Hepatocyte (in vitro differentiated cells): ENCODE measurements at regions not wholly inside any gene's neighbourhood (a gene's known extent, or its start where the extent isn't known, plus 50 kb on each side); places are given as distances from the start of the nearest gene placed in this dataset.

Experiments
- DNase-seq: peaks from one replicate; pipeline ENCODE4 v3.0.0-alpha.2; 2016; ENCODE audit warnings: low spot score
- H2AFZ ChIP-seq: fragments of 200-600 bp; sonication (generic); 2 replicates; pipeline ENCODE4 v1.6.0; 2016; ENCODE audit warnings: antibody characterized with exemption, mild to moderate bottlenecking
- H3K27ac ChIP-seq: fragments of 200-600 bp; sonication (generic); 2 replicates; pipeline ENCODE4 v1.5.1; 2016; ENCODE audit warnings: mild to moderate bottlenecking
- H3K27me3 ChIP-seq: fragments of 200-600 bp; sonication (generic); 2 replicates; pipeline ENCODE4 v1.6.1; 2016
- H3K36me3 ChIP-seq: fragments of 200-600 bp; sonication (generic); replicated peaks from 2 replicates; pipeline ENCODE4 v1.5.1; 2016; ENCODE audit warnings: low read depth; ENCODE audit not compliant: insufficient read depth
- H3K4me1 ChIP-seq: fragments of 200-600 bp; sonication (generic); 2 replicates; pipeline ENCODE4 v1.5.1; 2016; ENCODE audit warnings: mild to moderate bottlenecking, moderate library complexity; ENCODE audit not compliant: insufficient read depth
- H3K4me2 ChIP-seq: fragments of 200-600 bp; sonication (generic); 2 replicates; pipeline ENCODE4 v1.6.0; 2016
- H3K4me3 ChIP-seq: fragments of 200-600 bp; sonication (generic); 2 replicates; pipeline ENCODE4 v1.5.1; 2016; ENCODE audit warnings: mild to moderate bottlenecking
- H3K79me2 ChIP-seq: fragments of 200-600 bp; sonication (generic); 2 replicates; pipeline ENCODE4 v1.6.0; 2017; ENCODE audit warnings: mild to moderate bottlenecking
- H3K9me2 ChIP-seq: fragments of 200-600 bp; sonication (generic); replicated peaks from 2 replicates; pipeline ENCODE4 v1.6.0; 2017; ENCODE audit warnings: mild to moderate bottlenecking; ENCODE audit not compliant: insufficient read depth
- H3K9me3 ChIP-seq: fragments of 200-600 bp; sonication (generic); 2 replicates; pipeline ENCODE4 v1.5.1; 2016; ENCODE audit warnings: low read depth, mild to moderate bottlenecking
- H4K20me1 ChIP-seq: fragments of 200-600 bp; sonication (generic); 2 replicates; pipeline ENCODE4 v1.6.0; 2016; ENCODE audit warnings: mild to moderate bottlenecking; ENCODE audit not compliant: insufficient read depth, poor library complexity, severe bottlenecking
- CTCF ChIP-seq: fragments of 200-600 bp; sonication (generic); IDR thresholded peaks from 2 replicates; pipeline ENCODE4 v1.5.1; 2016; ENCODE audit warnings: antibody characterized with exemption, mild to moderate bottlenecking; ENCODE audit not compliant: poor library complexity
- EZH2 ChIP-seq: fragments of 200-600 bp; sonication (generic); IDR thresholded peaks from 2 replicates; pipeline ENCODE4 v1.6.1; 2016; ENCODE audit warnings: antibody characterized with exemption, mild to moderate bottlenecking, borderline replicate concordance
- EZH2phosphoT487 ChIP-seq: fragments of 200-600 bp; sonication (generic); IDR thresholded peaks from one replicate; pipeline ENCODE4 v1.6.1; 2018; ENCODE audit warnings: antibody characterized with exemption, mild to moderate bottlenecking, low read depth, moderate library complexity; ENCODE audit not compliant: unreplicated experiment, severe bottlenecking
- WGBS: methylation state at CpG from one replicate; pipeline ENCODE4 v1.1.6; 2016; ENCODE audit warnings: low lambda C conversion rate; ENCODE audit errors: missing lambda C conversion rate; 5-methylcytosine and 5-hydroxymethylcytosine counted together

- Histone ChIP-seq H3K79me2 (no peaks in the 10 kb centered on the region), H3K9me2 (no peaks in the 10 kb centered on the region), H2AFZ (no peak overlapping the region), H3K4me3 (no peak overlapping the region), H3K36me3 (no peaks in the 10 kb centered on the region), H3K27ac (no peak overlapping the region), H4K20me1 (no peaks in the 10 kb centered on the region), H3K9me3 (no peaks in the 10 kb centered on the region), H3K27me3 (no peaks in the 10 kb centered on the region), H3K4me2 (no peak overlapping the region), H3K4me1 (no peaks in the 10 kb centered on the region)
- DNase-seq: no peak
- no peak for TF ChIP-seq EZH2
- no peak for TF ChIP-seq EZH2phosphoT487
- TF ChIP-seq CTCF: no peak
Observed at GRCh38 chr5:4215143-4215542, 619.5 kb downstream of the IRX1 start.

DNA sequence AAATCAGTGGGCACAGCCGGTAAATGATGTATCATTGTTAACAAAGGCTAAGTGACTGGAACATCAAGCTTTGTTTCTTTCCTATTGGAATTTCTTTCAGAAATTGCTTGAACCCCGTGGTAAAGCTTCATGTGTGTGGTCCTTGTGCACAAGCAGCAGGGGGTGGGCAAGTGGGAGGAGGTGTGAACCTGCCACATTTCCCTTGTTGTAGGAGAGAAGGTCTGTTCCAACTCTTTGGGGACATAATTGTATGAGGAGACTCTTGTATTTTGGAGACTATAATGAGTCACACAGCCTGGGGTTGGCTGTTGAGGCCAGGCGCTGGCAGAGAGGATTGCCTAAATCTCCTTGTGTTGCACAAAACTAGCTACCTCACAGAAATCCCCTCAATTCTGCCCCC, 620.5 kb downstream of the IRX1 start:
- no peaks in the 10 kb centered on the region for H4K20me1 ChIP-seq
- 82% methylated on average over 3 of the region's 3 CpGs for WGBS
- H3K4me2 ChIP-seq: no peak overlapping the region
- H3K79me2 ChIP-seq: no peaks in the 10 kb centered on the region
- no peak for TF ChIP-seq EZH2phosphoT487
- no peak for TF ChIP-seq EZH2
- TF ChIP-seq CTCF: no peak
- no peak overlapping the region for H3K27ac ChIP-seq
- no peaks in the 10 kb centered on the region for H3K27me3 ChIP-seq
- no peaks in the 10 kb centered on the region for H3K4me1 ChIP-seq
- H3K9me2 ChIP-seq: no peaks in the 10 kb centered on the region
- H3K36me3 ChIP-seq: no peaks in the 10 kb centered on the region
- no peaks in the 10 kb centered on the region for H3K9me3 ChIP-seq
- no peak overlapping the region for H3K4me3 ChIP-seq
- no peak overlapping the region for H2AFZ ChIP-seq
- no peak for DNase-seq

DNA sequence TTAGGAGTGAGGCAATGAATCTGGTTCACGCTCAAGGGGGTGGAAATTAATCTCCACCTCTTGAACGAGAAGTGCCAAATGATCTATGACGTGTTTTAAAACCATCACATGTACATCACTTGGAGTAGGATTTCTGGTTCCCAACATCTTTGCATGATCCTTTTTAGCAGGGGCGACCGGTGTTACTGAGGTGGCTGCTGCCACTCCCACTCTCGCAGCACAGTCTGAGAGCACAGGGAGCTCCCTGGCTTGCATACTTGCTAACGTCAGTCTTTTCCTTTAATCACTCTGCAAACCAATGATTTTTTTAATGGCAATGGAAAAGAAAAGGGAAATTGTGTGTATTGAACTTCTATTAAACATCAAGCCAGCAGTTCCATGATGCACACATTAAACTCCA, 624.4 kb downstream of the IRX1 start:
- H2AFZ ChIP-seq: no peak overlapping the region
- no peak overlapping the region for H3K4me2 ChIP-seq
- no peaks in the 10 kb centered on the region for H3K27me3 ChIP-seq
- no peaks in the 10 kb centered on the region for H3K4me1 ChIP-seq
- no peak for DNase-seq
- no peak overlapping the region for H3K27ac ChIP-seq
- H3K4me3 ChIP-seq: no peak overlapping the region
- H3K36me3 ChIP-seq: no peaks in the 10 kb centered on the region
- no peaks in the 10 kb centered on the region for H3K9me3 ChIP-seq
- no peaks in the 10 kb centered on the region for H3K9me2 ChIP-seq
- no peaks in the 10 kb centered on the region for H4K20me1 ChIP-seq
- TF ChIP-seq EZH2 (no peak), EZH2phosphoT487 (no peak), CTCF (no peak)
- H3K79me2 ChIP-seq: no peaks in the 10 kb centered on the region
- 87% methylated on average over 7 of the region's 7 CpGs for WGBS

- WGBS: 71% methylated on average over 8 of the region's 8 CpGs
- TF ChIP-seq EZH2 (no peak), EZH2phosphoT487 (no peak), CTCF (no peak)
- H3K9me3 ChIP-seq: no peaks in the 10 kb centered on the region
Observed at GRCh38 chr5:4221048-4221447, 625.4 kb downstream of the IRX1 start.

More at GRCh38 chr5:4221048-4221447, 625.4 kb downstream of the IRX1 start:
- no peak overlapping the region for H3K4me2 ChIP-seq
- no peaks in the 10 kb centered on the region for H3K4me1 ChIP-seq
- no peak overlapping the region for H2AFZ ChIP-seq
- no peak for DNase-seq
- H4K20me1 ChIP-seq: no peaks in the 10 kb centered on the region
- no peaks in the 10 kb centered on the region for H3K9me2 ChIP-seq
- no peak overlapping the region for H3K4me3 ChIP-seq
- no peaks in the 10 kb centered on the region for H3K79me2 ChIP-seq
- H3K27ac ChIP-seq: no peak overlapping the region
- no peaks in the 10 kb centered on the region for H3K27me3 ChIP-seq
- no peaks in the 10 kb centered on the region for H3K36me3 ChIP-seq
